Skeletal muscle satellite cell (primary cell): ENCODE measurements at regions not wholly inside any gene's neighbourhood (a gene's known extent, or its start where the extent isn't known, plus 50 kb on each side); places are given as distances from the start of the nearest gene placed in this dataset.
A peak's percentile ranks its signal among the peaks of the same experiment; 100 is the strongest.

ENCODE experiments used
- H3K27me3 ChIP-seq: 2 replicates; pipeline ENCODE4 v1.7.0; 2013; ENCODE audit warnings: low read length; ENCODE audit not compliant: control insufficient read depth, insufficient read depth
- H3K36me3 ChIP-seq: 2 replicates; pipeline ENCODE4 v1.7.0; 2013; ENCODE audit warnings: mild to moderate bottlenecking, control low read depth, low read length; ENCODE audit not compliant: insufficient read depth
- H3K4me1 ChIP-seq: 2 replicates; pipeline ENCODE4 v1.7.0; 2013; ENCODE audit warnings: low read length; ENCODE audit not compliant: control insufficient read depth, insufficient read depth
- H3K4me2 ChIP-seq: 2 replicates; pipeline ENCODE4 v1.7.0; 2013; ENCODE audit warnings: mild to moderate bottlenecking, low read length
- H3K4me3 ChIP-seq: 2 replicates; pipeline ENCODE4 v1.7.0; 2013; ENCODE audit warnings: low read length
- H3K9ac ChIP-seq: 2 replicates; pipeline ENCODE4 v1.7.0; 2013; ENCODE audit warnings: mild to moderate bottlenecking, low read depth, low read length, moderate library complexity
- H3K9me3 ChIP-seq: replicated peaks from 2 replicates; pipeline ENCODE4 v1.7.0; 2013; ENCODE audit warnings: mild to moderate bottlenecking, control low read depth, low read length

GRCh38 chr4:183797011-183797444 lies 108.1 kb upstream of the STOX2 start:
- peaks cover 10% of the 10 kb centered on the region for H3K4me1 ChIP-seq
- peaks cover 54% of the 10 kb centered on the region for H3K27me3 ChIP-seq
- no peaks in the 10 kb centered on the region for H3K9me3 ChIP-seq
- no peak overlapping the region for H3K9ac ChIP-seq
- no peaks in the 10 kb centered on the region for H3K36me3 ChIP-seq
- peak overlapping the region; percentile 79 for H3K4me2 ChIP-seq
- H3K4me3 ChIP-seq: peak overlapping the region; percentile 58

- H3K9ac ChIP-seq: no peak overlapping the region
- peak overlapping the region; percentile 79 for H3K4me2 ChIP-seq
- peaks cover 54% of the 10 kb centered on the region for H3K27me3 ChIP-seq
- H3K36me3 ChIP-seq: no peaks in the 10 kb centered on the region
- H3K4me1 ChIP-seq: peaks cover 10% of the 10 kb centered on the region
- H3K9me3 ChIP-seq: no peaks in the 10 kb centered on the region
- peak overlapping the region; percentile 58 for H3K4me3 ChIP-seq
Measured at GRCh38 chr4:183797445-183798300, 107.4 kb upstream of the STOX2 start.

GRCh38 chr4:183798301-183799253 lies 106.5 kb upstream of the STOX2 start:
- no peak overlapping the region for H3K9ac ChIP-seq
- peak overlapping the region; percentile 58 for H3K4me3 ChIP-seq

DNA sequence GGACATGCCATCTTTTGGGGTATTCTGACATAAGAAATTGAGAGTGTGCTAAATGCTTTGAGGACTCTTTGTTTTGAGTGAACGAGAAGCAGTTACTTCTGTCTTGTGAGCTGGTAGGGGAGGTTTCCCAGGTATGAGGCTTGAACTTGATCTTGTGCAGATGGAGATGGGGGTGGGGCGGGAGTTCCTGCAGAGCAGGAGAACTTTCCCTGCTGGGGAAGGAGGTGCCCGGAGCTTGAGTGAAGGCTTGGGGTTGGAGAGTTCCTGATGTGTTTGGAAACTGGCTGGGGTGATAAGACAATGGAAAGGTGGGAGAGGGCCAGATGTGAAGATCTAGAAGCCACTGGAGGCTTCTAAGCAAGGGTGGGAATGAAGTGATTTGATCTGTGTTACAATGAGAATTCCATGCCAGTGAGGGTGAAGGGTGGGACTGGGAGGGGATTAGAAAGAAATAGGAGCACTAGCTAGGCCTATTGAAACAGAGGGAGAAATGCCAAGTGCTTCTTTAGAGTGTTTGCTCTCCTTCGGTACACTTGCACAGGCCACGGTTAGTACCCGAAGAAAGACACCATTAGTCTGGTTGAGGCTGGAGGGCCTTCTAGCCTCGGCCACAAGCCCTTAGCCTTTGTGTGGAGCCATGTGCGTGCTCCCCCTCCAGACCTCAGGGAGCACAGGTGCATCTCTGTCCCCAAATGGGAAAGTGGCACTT lies 103.5 kb upstream of the STOX2 start:
- Histone ChIP-seq H3K9ac (no peak overlapping the region), H3K27me3 (peaks cover 47% of the 10 kb centered on the region), H3K4me2 (no peak overlapping the region), H3K4me3 (no peak overlapping the region), H3K36me3 (no peaks in the 10 kb centered on the region), H3K4me1 (peaks cover 10% of the 10 kb centered on the region), H3K9me3 (no peaks in the 10 kb centered on the region)

More at GRCh38 chr4:183798301-183799253, 106.5 kb upstream of the STOX2 start:
- Histone ChIP-seq H3K4me1 (peaks cover 10% of the 10 kb centered on the region), H3K27me3 (peaks cover 54% of the 10 kb centered on the region), H3K4me2 (peak overlapping the region; percentile 79), H3K9me3 (no peaks in the 10 kb centered on the region), H3K36me3 (no peaks in the 10 kb centered on the region)

DNA sequence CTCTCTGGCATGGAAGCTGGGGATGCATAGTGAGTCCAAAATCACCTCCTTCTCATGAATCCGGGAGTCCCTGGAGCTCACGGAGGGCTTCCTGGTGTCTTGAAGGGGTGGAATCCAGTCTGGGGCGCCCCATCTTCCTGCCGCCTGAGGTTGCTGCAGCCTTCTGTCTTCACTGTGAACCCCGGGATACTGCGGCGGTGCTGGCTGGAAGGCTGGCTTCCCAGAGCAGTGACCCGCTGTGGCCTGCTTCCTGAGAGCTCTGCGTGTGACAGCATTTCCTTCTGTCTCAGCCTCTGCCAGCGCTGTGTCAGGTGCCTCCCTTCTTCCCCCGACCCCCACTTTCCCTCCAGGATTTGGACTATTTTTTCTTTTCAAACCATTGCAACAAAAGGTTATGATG lies 98.8 kb upstream of the STOX2 start:
- H3K4me3 ChIP-seq: no peak overlapping the region
- no peak overlapping the region for H3K4me2 ChIP-seq
- H3K36me3 ChIP-seq: no peaks in the 10 kb centered on the region
- H3K4me1 ChIP-seq: no peaks in the 10 kb centered on the region
- no peak overlapping the region for H3K9ac ChIP-seq
- H3K9me3 ChIP-seq: no peaks in the 10 kb centered on the region
- H3K27me3 ChIP-seq: peaks cover 9% of the 10 kb centered on the region

DNA sequence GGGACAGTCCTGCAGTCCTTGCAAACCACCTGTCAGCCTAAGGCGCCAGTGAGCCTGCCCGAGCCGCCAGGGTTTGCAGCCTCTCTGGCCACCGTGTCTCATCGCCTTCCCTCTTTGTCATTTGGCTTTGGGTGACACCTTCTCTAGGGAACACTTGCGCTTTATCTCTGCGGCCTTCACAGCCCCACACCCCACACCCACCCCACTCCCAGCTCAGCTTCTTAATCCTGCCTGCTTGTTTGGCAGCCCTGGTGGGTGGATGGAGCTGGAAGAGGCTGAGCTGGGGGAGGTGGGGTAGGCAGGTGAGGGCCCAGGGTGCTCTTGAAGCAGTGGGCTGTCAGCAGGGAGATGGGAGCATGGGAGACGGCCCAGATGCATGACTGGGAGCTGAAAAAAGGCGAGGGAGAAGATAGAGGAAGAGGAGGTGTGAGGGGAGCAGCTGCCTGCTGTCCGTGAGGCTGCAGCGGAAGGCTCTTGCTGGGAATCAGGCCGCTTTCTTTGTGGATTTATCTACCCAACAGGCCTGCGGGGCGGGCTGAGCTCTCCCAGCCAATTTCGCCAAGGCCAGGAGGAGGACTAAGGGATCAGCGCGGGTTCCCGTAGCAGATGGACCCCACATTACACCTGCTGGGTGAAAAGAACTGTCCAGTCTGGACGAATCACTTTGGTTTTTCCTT lies 97.5 kb upstream of the STOX2 start:
- Histone ChIP-seq H3K9me3 (no peaks in the 10 kb centered on the region), H3K4me2 (no peak overlapping the region)

GRCh38 chr4:183808097-183808456 lies 97.0 kb upstream of the STOX2 start:
- no peak overlapping the region for H3K4me2 ChIP-seq
- peaks cover 2% of the 10 kb centered on the region for H3K27me3 ChIP-seq
- H3K36me3 ChIP-seq: no peaks in the 10 kb centered on the region
- H3K4me3 ChIP-seq: no peak overlapping the region
- H3K4me1 ChIP-seq: no peaks in the 10 kb centered on the region
- H3K9ac ChIP-seq: no peak overlapping the region
- H3K9me3 ChIP-seq: no peaks in the 10 kb centered on the region

More for the DNA sequence above, 97.5 kb upstream of the STOX2 start:
- Histone ChIP-seq H3K9ac (no peak overlapping the region), H3K4me1 (no peaks in the 10 kb centered on the region), H3K27me3 (peaks cover 2% of the 10 kb centered on the region), H3K4me3 (no peak overlapping the region), H3K36me3 (no peaks in the 10 kb centered on the region)

- H3K4me2 ChIP-seq: no peak overlapping the region
- no peaks in the 10 kb centered on the region for H3K36me3 ChIP-seq
- H3K9me3 ChIP-seq: no peaks in the 10 kb centered on the region
- no peaks in the 10 kb centered on the region for H3K4me1 ChIP-seq
- peaks cover 4% of the 10 kb centered on the region for H3K27me3 ChIP-seq
- no peak overlapping the region for H3K4me3 ChIP-seq
- no peak overlapping the region for H3K9ac ChIP-seq
Measured at GRCh38 chr4:183812567-183812966, 92.5 kb upstream of the STOX2 start.

GRCh38 chr4:183814461-183814860 lies 90.6 kb upstream of the STOX2 start:
- no peaks in the 10 kb centered on the region for H3K36me3 ChIP-seq
- H3K4me3 ChIP-seq: no peak overlapping the region
- H3K27me3 ChIP-seq: peaks cover 6% of the 10 kb centered on the region
- no peaks in the 10 kb centered on the region for H3K4me1 ChIP-seq
- H3K9ac ChIP-seq: no peak overlapping the region
- H3K9me3 ChIP-seq: no peaks in the 10 kb centered on the region
- H3K4me2 ChIP-seq: no peak overlapping the region

DNA sequence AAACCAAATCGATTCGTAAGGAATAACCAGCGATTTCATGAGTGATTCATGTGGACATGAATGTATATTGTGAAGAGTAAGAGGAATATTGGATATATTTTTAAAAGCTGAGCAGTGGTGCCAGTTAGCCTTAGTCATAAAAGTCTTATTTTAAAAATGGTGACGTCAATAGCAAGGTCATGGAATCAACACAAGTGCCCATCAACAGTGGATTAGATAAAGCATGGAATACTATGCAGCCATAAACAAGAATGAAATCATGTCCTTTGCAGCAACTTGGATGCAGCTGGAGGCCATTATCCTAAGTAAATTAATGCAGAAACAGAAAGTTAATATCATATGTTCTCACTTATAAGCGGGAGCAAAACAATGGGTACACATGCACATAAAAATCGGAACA lies 89.0 kb upstream of the STOX2 start:
- Histone ChIP-seq H3K4me1 (no peaks in the 10 kb centered on the region), H3K4me3 (no peak overlapping the region), H3K36me3 (no peaks in the 10 kb centered on the region), H3K4me2 (no peak overlapping the region), H3K9me3 (no peaks in the 10 kb centered on the region), H3K9ac (no peak overlapping the region), H3K27me3 (peaks cover 3% of the 10 kb centered on the region)
